ENCODE measurements at regions not wholly inside any gene's neighbourhood (a gene's known extent, or its start where the extent isn't known, plus 50 kb on each side); places are given as distances from the start of the nearest gene placed in this dataset.

DNA sequence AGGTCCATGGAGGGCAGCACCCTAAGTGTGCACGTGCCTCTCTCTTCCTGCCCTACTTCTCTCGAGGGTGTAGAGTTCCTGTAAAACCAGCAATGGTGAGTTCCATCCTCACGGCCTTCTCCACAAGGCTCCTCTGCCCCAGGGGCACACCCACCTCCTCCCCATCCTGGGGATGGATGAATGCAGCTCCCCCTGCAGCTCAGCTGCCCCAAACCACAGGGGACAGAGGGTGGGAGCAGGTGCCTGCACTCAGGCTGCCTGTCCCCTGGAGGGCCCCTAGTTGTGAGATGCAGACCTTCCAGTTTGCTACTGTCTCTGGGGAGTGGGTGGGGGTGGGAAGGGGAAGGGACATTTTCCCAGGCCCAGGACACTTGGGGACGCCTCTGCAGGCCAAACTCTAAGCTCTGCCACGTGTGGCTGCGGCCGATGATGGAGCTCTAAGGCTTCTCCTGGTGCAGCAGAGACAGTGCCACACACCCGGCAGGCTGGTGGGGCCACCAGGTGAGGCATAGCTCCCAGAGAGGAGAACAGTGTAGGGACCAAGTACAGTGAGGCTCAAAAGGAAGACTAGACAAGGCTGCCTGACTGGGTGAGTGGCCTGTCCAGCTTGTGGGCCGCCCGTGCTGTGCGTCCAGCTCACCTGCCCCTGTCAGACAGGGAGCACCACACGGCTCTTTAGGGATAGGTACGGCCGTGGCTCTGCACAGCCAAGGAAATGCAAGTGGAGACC is 540.9 kb downstream of the TBC1D22A start:
- TF ChIP-seq, protein P1, sequence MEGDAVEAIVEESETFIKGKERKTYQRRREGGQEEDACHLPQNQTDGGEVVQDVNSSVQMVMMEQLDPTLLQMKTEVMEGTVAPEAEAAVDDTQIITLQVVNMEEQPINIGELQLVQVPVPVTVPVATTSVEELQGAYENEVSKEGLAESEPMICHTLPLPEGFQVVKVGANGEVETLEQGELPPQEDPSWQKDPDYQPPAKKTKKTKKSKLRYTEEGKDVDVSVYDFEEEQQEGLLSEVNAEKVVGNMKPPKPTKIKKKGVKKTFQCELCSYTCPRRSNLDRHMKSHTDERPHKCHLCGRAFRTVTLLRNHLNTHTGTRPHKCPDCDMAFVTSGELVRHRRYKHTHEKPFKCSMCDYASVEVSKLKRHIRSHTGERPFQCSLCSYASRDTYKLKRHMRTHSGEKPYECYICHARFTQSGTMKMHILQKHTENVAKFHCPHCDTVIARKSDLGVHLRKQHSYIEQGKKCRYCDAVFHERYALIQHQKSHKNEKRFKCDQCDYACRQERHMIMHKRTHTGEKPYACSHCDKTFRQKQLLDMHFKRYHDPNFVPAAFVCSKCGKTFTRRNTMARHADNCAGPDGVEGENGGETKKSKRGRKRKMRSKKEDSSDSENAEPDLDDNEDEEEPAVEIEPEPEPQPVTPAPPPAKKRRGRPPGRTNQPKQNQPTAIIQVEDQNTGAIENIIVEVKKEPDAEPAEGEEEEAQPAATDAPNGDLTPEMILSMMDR (IDR thresholded peaks at IDR 0.05), result no peak
- no peak for TF ChIP-seq POLR2AphosphoS5 (IDR thresholded peaks at IDR 0.05)
- TF ChIP-seq POLR2A (IDR thresholded peaks at IDR 0.05), result no peak
